ENCODE measurements at regions not wholly inside any gene's neighbourhood (a gene's known extent, or its start where the extent isn't known, plus 50 kb on each side); places are given as distances from the start of the nearest gene placed in this dataset.

GRCh38 chr4:27604692-27605091, 744.1 kb downstream of the STIM2 start:
- Mint-ChIP-seq H3K27ac (no peak overlapping the region), H3K36me3 (ENCODE audit: low read depth) (no peaks in the 10 kb centered on the region), H3K4me3 (no peak overlapping the region), H3K4me1 (ENCODE audit: low read depth) (no peaks in the 10 kb centered on the region), H3K9me3 (peaks cover 5% of the 10 kb centered on the region), H3K27me3 (no peaks in the 10 kb centered on the region)
- H3K4me3 ChIP-seq (ENCODE audit: low read length) = no peak overlapping the region
- no peak for TF ChIP-seq CTCF (IDR thresholded peaks at IDR 0.05)
- ChIA-PET CTCF (no interaction called here), POLR2A (no interaction called here)
- DNase-seq = no peak
- no peaks in the 10 kb centered on the region for H3K4me1 ChIP-seq (ENCODE audit: insufficient read depth, low read length)
- H3K27me3 ChIP-seq (ENCODE audit: control insufficient read depth in 1 of 2, insufficient read depth in 2 of 2, low read length in 2 of 2) = no peaks in the 10 kb centered on the region
- no peak overlapping the region for H3K27ac ChIP-seq (ENCODE audit: low read depth in 1 of 2, low read length in 2 of 2)
- ATAC-seq (ENCODE audit: poor library complexity) = no peak
- H3K9me3 ChIP-seq (ENCODE audit: control insufficient read depth in 1 of 2, insufficient read depth in 1 of 2, low read length in 2 of 2) = no peaks in the 10 kb centered on the region
- intact Hi-C loops (cut with DNase I, micrococcal nuclease) = no loop called here
- no peaks in the 10 kb centered on the region for H3K36me3 ChIP-seq (ENCODE audit: insufficient read depth, low read length)

GRCh38 chr4:27616166-27616565, 755.5 kb downstream of the STIM2 start:
- CTCF ChIA-PET = no interaction called here
- no peak overlapping the region for H3K4me3 ChIP-seq (ENCODE audit: low read length)
- DNase-seq (no peak), ATAC-seq (ENCODE audit: poor library complexity) (no peak)
- no peak overlapping the region for H3K27ac ChIP-seq (ENCODE audit: low read depth in 1 of 2, low read length in 2 of 2)
- no peaks in the 10 kb centered on the region for H3K36me3 ChIP-seq (ENCODE audit: insufficient read depth, low read length)
- Mint-ChIP-seq H3K4me3 (no peak overlapping the region), H3K27ac (no peak overlapping the region), H3K36me3 (ENCODE audit: low read depth) (no peaks in the 10 kb centered on the region), H3K9me3 (peaks cover 9% of the 10 kb centered on the region), H3K4me1 (ENCODE audit: low read depth) (no peaks in the 10 kb centered on the region), H3K27me3 (no peaks in the 10 kb centered on the region)
- no peak for TF ChIP-seq CTCF (IDR thresholded peaks at IDR 0.05)
- POLR2A ChIA-PET = no interaction called here
- no peaks in the 10 kb centered on the region for H3K27me3 ChIP-seq (ENCODE audit: control insufficient read depth in 1 of 2, insufficient read depth in 2 of 2, low read length in 2 of 2)
- no peaks in the 10 kb centered on the region for H3K4me1 ChIP-seq (ENCODE audit: insufficient read depth, low read length)
- intact Hi-C loops (cut with DNase I, micrococcal nuclease) = no loop called here
- H3K9me3 ChIP-seq (ENCODE audit: control insufficient read depth in 1 of 2, insufficient read depth in 1 of 2, low read length in 2 of 2) = peaks cover 0 to 6% of the 10 kb centered on the region in 2 experiments

- no peak for DNase-seq
- Histone ChIP-seq H3K4me1 (ENCODE audit: insufficient read depth, low read length) (no peaks in the 10 kb centered on the region), H3K27ac (ENCODE audit: low read depth in 1 of 2, low read length in 2 of 2) (no peak overlapping the region), H3K4me3 (ENCODE audit: low read length) (no peak overlapping the region), H3K36me3 (ENCODE audit: insufficient read depth, low read length) (no peaks in the 10 kb centered on the region), H3K9me3 (ENCODE audit: control insufficient read depth in 1 of 2, insufficient read depth in 1 of 2, low read length in 2 of 2) (peaks cover 0 to 6% of the 10 kb centered on the region in 2 experiments), H3K27me3 (ENCODE audit: control insufficient read depth in 1 of 2, insufficient read depth in 2 of 2, low read length in 2 of 2) (no peaks in the 10 kb centered on the region)
- Mint-ChIP-seq H3K4me1 (ENCODE audit: low read depth) (no peaks in the 10 kb centered on the region), H3K27ac (no peak overlapping the region), H3K36me3 (ENCODE audit: low read depth) (no peaks in the 10 kb centered on the region), H3K9me3 (peaks cover 10% of the 10 kb centered on the region), H3K27me3 (no peaks in the 10 kb centered on the region), H3K4me3 (no peak overlapping the region)
- ATAC-seq (ENCODE audit: poor library complexity) = no peak
- intact Hi-C loops (cut with DNase I, micrococcal nuclease) = no loop called here
- CTCF ChIA-PET = no interaction called here
- no peak for TF ChIP-seq CTCF (IDR thresholded peaks at IDR 0.05)
- POLR2A ChIA-PET = no interaction called here
Observed at GRCh38 chr4:27619435-27619834, 758.8 kb downstream of the STIM2 start.

Measured in CD4-positive, alpha-beta T cell (primary cell).